ENCODE measurements at regions not wholly inside any gene's neighbourhood (a gene's known extent, or its start where the extent isn't known, plus 50 kb on each side); places are given as distances from the start of the nearest gene placed in this dataset.

- H3K4me2 ChIP-seq, result no peak overlapping the region
- H3K36me3 ChIP-seq (replicated peaks in 1 of 2; ENCODE audit: control insufficient read depth in 1 of 2, insufficient read depth in 2 of 2, low read length in 1 of 2), result no peaks in the 10 kb centered on the region
- H3K4me1 ChIP-seq (ENCODE audit: control insufficient read depth in 1 of 2, insufficient read depth in 2 of 2, low read depth in 1 of 2, low read length in 1 of 2), result no peaks in the 10 kb centered on the region
- no peaks in the 10 kb centered on the region for H3K79me2 ChIP-seq (ENCODE audit: insufficient read depth)
- no peak overlapping the region for H3K9ac ChIP-seq
- WGBS (ENCODE audit: low lambda C conversion rate), result 94% methylated on average over 1 of the region's 1 CpG
- H2AFZ ChIP-seq (ENCODE audit: low read depth), result no peak overlapping the region; the same call in 1 of the 2 replicates
- TF ChIP-seq MAX (IDR thresholded peaks at IDR 0.05; ENCODE audit: low read depth) (no peak), RCOR1 (IDR thresholded peaks at IDR 0.05; ENCODE audit: low read length) (no peak), IRF3 (IDR thresholded peaks at IDR 0.05; ENCODE audit: low read depth, low read length) (no peak), ZBTB33 (IDR thresholded peaks at IDR 0.05; ENCODE audit: borderline replicate concordance, low read depth) (no peak), FOXM1 (IDR thresholded peaks at IDR 0.05; ENCODE audit: low read depth) (no peak), TAF1 (IDR thresholded peaks at IDR 0.05; ENCODE audit: borderline replicate concordance, low read depth, low read length) (no peak), CHD2 (IDR thresholded peaks at IDR 0.05; ENCODE audit: low read length, partially characterized antibody) (no peak), ELF1 (IDR thresholded peaks at IDR 0.05) (no peak), MEF2A (IDR thresholded peaks at IDR 0.05; ENCODE audit: borderline replicate concordance, low read depth) (no peak), USF2 (IDR thresholded peaks at IDR 0.05; ENCODE audit: borderline replicate concordance, low read depth, low read length) (no peak), RXRA (IDR thresholded peaks at IDR 0.05; ENCODE audit: borderline replicate concordance, low read depth) (no peak), FOXJ3 (CRISPR knock-in tag; IDR thresholded peaks at IDR 0.05) (no peak), YY1 (IDR thresholded peaks at IDR 0.05; ENCODE audit: low read depth) (no peak), USF1 (IDR thresholded peaks at IDR 0.05; ENCODE audit: borderline replicate concordance, low read depth) (no peak), TCF12 (IDR thresholded peaks at IDR 0.05) (no peak), TEAD4 (IDR thresholded peaks at IDR 0.05; ENCODE audit: borderline replicate concordance, insufficient read depth) (no peak)
- CTCF ChIA-PET, result interaction anchor here (0.6 kb wide), 1 partner anchor 1802 kb away, joined by 3 read pairs; no protein-coding TSS in a partner anchor
- no peak overlapping the region for H3K4me3 ChIP-seq (ENCODE audit: low read depth in 2 of 2, low read length in 1 of 2)
- H3F3A ChIP-seq (replicated peaks; ENCODE audit: insufficient read depth), result no peaks in the 10 kb centered on the region
- H3K27me3 ChIP-seq (ENCODE audit: insufficient read depth), result no peaks in the 10 kb centered on the region
- H4K20me1 ChIP-seq (ENCODE audit: insufficient read depth), result no peaks in the 10 kb centered on the region
- H3K9me3 ChIP-seq, result no peaks in the 10 kb centered on the region
- no peak for DNase-seq
- POLR2A ChIA-PET, result no interaction called here
- no peaks in the 10 kb centered on the region for H3K9me2 ChIP-seq
- no peak overlapping the region for H3K27ac ChIP-seq (ENCODE audit: low read depth in 2 of 2, low read length in 1 of 2)
Measured at GRCh38 chr4:123777373-123777772, 380.8 kb downstream of the SPRY1 start.

Measured in SK-N-SH (cell line).